ENCODE measurements at regions not wholly inside any gene's neighbourhood (a gene's known extent, or its start where the extent isn't known, plus 50 kb on each side); places are given as distances from the start of the nearest gene placed in this dataset.

DNA sequence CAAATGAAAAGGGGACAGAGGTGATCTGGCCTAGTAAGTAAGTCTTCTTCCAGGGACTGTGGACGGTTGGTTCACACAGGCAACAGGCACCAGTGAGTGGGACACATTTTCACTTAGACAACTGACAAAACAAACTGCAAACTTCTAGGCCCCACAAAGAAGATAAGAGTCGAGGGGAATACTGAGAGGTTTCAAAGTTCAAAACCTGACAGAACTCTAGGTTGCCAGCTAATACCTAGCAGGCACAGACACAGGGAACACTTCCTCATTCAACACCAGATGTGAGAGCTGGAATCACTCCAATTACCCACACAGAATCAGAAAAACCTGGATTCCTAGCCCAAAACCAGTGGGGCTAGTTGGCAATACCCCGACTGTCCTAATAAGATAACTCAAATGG, 621.7 kb downstream of the ZPLD1 start:
- Mint-ChIP-seq H3K36me3 (ENCODE audit: low read depth) (no peaks in the 10 kb centered on the region), H3K27me3 (ENCODE audit: low read depth) (no peaks in the 10 kb centered on the region), H3K9me3 (ENCODE audit: insufficient read depth) (no peaks in the 10 kb centered on the region), H3K4me1 (ENCODE audit: low read depth) (no peaks in the 10 kb centered on the region), H3K27ac (no peak overlapping the region), H3K4me3 (no peak overlapping the region)
- no peak for DNase-seq
- ChIA-PET CTCF (no interaction called here), POLR2A (no interaction called here)
- ATAC-seq, result no peak

DNA sequence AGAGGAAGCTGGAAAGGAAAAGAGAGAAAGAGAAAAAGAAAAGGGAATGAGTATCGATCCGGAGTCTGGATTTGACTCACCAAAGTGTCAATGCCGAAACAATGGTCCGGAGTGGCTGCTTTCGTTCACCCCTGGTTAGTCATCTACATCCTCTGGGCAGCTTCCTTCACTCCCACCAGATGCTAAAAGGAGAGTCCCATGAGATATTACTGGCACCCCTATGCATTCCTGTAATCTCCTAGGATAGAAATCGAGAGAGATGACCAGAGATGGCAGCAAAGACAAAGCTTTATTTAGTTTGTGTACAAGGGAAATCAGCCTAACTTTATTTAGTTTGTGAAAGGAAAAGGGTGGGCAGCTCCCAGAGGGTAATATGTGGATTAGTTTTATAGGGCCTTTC, 622.2 kb downstream of the ZPLD1 start:
- no peak overlapping the region for H3K4me3 Mint-ChIP-seq
- no peak overlapping the region for H3K27ac Mint-ChIP-seq
- H3K9me3 Mint-ChIP-seq (ENCODE audit: insufficient read depth), result no peaks in the 10 kb centered on the region
- no peaks in the 10 kb centered on the region for H3K4me1 Mint-ChIP-seq (ENCODE audit: low read depth)
- POLR2A ChIA-PET, result no interaction called here
- H3K36me3 Mint-ChIP-seq (ENCODE audit: low read depth), result no peaks in the 10 kb centered on the region
- CTCF ChIA-PET, result no interaction called here
- H3K27me3 Mint-ChIP-seq (ENCODE audit: low read depth), result no peaks in the 10 kb centered on the region
- ATAC-seq, result no peak
- no peak for DNase-seq

- no peak for ATAC-seq
- ChIA-PET POLR2A (no interaction called here), CTCF (no interaction called here)
- no peaks in the 10 kb centered on the region for H3K27me3 Mint-ChIP-seq (ENCODE audit: low read depth)
- H3K4me3 Mint-ChIP-seq, result no peak overlapping the region
- H3K4me1 Mint-ChIP-seq (ENCODE audit: low read depth), result no peaks in the 10 kb centered on the region
- no peaks in the 10 kb centered on the region for H3K9me3 Mint-ChIP-seq (ENCODE audit: insufficient read depth)
- no peaks in the 10 kb centered on the region for H3K36me3 Mint-ChIP-seq (ENCODE audit: low read depth)
- no peak overlapping the region for H3K27ac Mint-ChIP-seq
- no peak for DNase-seq
Measured at GRCh38 chr3:103057487-103057886, 622.7 kb downstream of the ZPLD1 start.

GRCh38 chr3:103059432-103059831, 624.6 kb downstream of the ZPLD1 start:
- ChIA-PET POLR2A (no interaction called here), CTCF (no interaction called here)
- no peaks in the 10 kb centered on the region for H3K27me3 Mint-ChIP-seq (ENCODE audit: low read depth)
- DNase-seq (no peak), ATAC-seq (no peak)
- H3K4me1 Mint-ChIP-seq (ENCODE audit: low read depth), result no peaks in the 10 kb centered on the region
- H3K9me3 Mint-ChIP-seq (ENCODE audit: insufficient read depth), result no peaks in the 10 kb centered on the region
- H3K27ac Mint-ChIP-seq, result no peak overlapping the region
- no peaks in the 10 kb centered on the region for H3K36me3 Mint-ChIP-seq (ENCODE audit: low read depth)
- H3K4me3 Mint-ChIP-seq, result no peak overlapping the region

DNA sequence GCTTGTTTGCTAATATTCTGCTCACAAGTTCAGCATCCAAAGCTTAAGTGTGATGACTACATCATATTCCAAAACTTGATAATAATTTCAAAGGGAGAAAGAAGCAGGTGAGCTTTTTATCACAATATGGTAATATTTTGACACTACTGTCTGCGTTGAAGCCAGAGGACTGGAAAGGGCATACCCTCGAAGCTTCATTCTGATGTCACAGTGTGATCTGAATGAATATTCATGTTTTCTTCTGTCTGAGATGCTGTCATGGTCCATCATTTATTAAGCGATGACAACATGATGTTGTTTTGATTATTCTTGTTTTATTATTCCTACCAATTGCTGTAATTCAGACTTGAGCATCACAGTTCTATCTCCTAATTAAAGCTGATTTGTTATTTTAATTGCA, 625.4 kb downstream of the ZPLD1 start:
- CTCF ChIA-PET, result no interaction called here
- Mint-ChIP-seq H3K4me1 (ENCODE audit: low read depth) (no peaks in the 10 kb centered on the region), H3K9me3 (ENCODE audit: insufficient read depth) (no peaks in the 10 kb centered on the region), H3K4me3 (no peak overlapping the region), H3K36me3 (ENCODE audit: low read depth) (no peaks in the 10 kb centered on the region), H3K27ac (no peak overlapping the region), H3K27me3 (ENCODE audit: low read depth) (no peaks in the 10 kb centered on the region)
- POLR2A ChIA-PET, result no interaction called here
- DNase-seq, result no peak
- no peak for ATAC-seq

GRCh38 chr3:103067963-103068362, 633.1 kb downstream of the ZPLD1 start:
- Mint-ChIP-seq H3K4me3 (no peak overlapping the region), H3K27me3 (ENCODE audit: low read depth) (no peaks in the 10 kb centered on the region), H3K9me3 (ENCODE audit: insufficient read depth) (no peaks in the 10 kb centered on the region), H3K27ac (no peak overlapping the region), H3K36me3 (ENCODE audit: low read depth) (no peaks in the 10 kb centered on the region), H3K4me1 (ENCODE audit: low read depth) (no peaks in the 10 kb centered on the region)
- POLR2A ChIA-PET, result no interaction called here
- no peak for DNase-seq
- CTCF ChIA-PET, result no interaction called here
- ATAC-seq, result no peak

GRCh38 chr3:103075282-103075681, 640.5 kb downstream of the ZPLD1 start:
- H3K4me3 Mint-ChIP-seq, result no peak overlapping the region
- CTCF ChIA-PET, result no interaction called here
- POLR2A ChIA-PET, result no interaction called here

GRCh38 chr3:103077910-103078309, 643.1 kb downstream of the ZPLD1 start:
- no peaks in the 10 kb centered on the region for H3K27me3 Mint-ChIP-seq (ENCODE audit: low read depth)
- POLR2A ChIA-PET, result no interaction called here
- H3K4me3 Mint-ChIP-seq, result no peak overlapping the region
- no peak overlapping the region for H3K27ac Mint-ChIP-seq
- no peaks in the 10 kb centered on the region for H3K9me3 Mint-ChIP-seq (ENCODE audit: insufficient read depth)
- no peaks in the 10 kb centered on the region for H3K4me1 Mint-ChIP-seq (ENCODE audit: low read depth)
- H3K36me3 Mint-ChIP-seq (ENCODE audit: low read depth), result no peaks in the 10 kb centered on the region
- DNase-seq, result no peak
- CTCF ChIA-PET, result no interaction called here
- no peak for ATAC-seq

More at GRCh38 chr3:103075282-103075681, 640.5 kb downstream of the ZPLD1 start:
- H3K27ac Mint-ChIP-seq, result no peak overlapping the region
- H3K9me3 Mint-ChIP-seq (ENCODE audit: insufficient read depth), result no peaks in the 10 kb centered on the region
- H3K36me3 Mint-ChIP-seq (ENCODE audit: low read depth), result no peaks in the 10 kb centered on the region
- H3K4me1 Mint-ChIP-seq (ENCODE audit: low read depth), result no peaks in the 10 kb centered on the region
- ATAC-seq (no peak), DNase-seq (no peak)
- H3K27me3 Mint-ChIP-seq (ENCODE audit: low read depth), result no peaks in the 10 kb centered on the region

DNA sequence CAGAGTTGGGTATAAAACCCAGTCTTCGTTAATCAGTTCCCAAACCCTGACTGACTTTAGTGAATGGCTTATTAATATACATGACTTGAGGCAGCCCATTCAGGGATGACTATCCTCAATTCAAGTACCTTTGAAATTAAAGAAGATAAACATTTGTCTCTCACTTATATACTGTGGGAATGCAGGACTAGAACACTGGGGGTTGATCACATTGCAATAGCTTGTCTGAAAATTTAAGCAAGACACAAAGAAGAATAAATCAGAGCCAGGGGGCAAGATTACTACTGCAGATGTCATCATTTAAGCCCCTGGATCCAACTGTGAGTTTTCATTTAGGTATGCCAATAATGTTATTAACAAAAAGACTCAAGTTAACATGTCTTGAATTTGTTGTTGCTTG, 647.7 kb downstream of the ZPLD1 start:
- no peak for DNase-seq
- POLR2A ChIA-PET, result no interaction called here
- Mint-ChIP-seq H3K4me3 (no peak overlapping the region), H3K27me3 (ENCODE audit: low read depth) (no peaks in the 10 kb centered on the region), H3K27ac (no peak overlapping the region), H3K4me1 (ENCODE audit: low read depth) (no peaks in the 10 kb centered on the region), H3K9me3 (ENCODE audit: insufficient read depth) (no peaks in the 10 kb centered on the region), H3K36me3 (ENCODE audit: low read depth) (no peaks in the 10 kb centered on the region)
- CTCF ChIA-PET, result no interaction called here
- no peak for ATAC-seq

DNA sequence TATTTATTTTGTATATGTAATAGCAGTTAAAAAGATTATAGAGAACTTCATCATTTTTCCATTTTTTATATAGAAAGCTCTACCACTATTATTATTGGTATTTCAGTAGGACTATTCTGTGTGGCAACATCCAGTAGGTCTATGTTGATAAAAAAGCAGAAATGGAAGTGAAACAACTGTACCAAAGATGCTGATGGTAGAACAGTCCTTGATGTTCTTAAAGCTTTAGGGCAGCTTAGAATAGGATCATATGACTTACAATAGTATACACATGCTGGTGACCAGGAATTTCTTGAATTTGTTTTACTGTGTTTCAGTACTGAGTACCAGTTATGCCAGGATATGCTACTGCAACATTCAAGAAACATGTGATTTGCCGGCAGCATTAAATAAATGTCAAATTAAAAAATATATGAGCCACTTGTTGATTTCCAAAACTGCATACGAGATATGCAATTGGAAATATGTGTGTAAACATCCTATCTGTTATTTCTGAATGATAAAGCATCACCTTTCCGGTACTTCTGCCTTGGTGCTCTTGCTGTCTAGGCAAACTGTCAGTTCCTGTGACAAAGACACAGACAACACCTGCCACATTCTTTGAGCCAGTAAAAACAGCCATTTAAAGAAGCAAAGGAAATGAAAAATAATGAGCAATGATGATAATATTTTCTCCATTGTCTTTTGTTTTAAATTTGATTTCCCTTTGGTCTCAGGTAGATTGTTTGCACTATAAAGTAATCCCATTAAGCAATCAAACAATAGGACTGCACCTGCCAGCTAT, 649.2 kb downstream of the ZPLD1 start:
- H3K36me3 Mint-ChIP-seq (ENCODE audit: low read depth), result no peaks in the 10 kb centered on the region
- ATAC-seq, result no peak

DNA sequence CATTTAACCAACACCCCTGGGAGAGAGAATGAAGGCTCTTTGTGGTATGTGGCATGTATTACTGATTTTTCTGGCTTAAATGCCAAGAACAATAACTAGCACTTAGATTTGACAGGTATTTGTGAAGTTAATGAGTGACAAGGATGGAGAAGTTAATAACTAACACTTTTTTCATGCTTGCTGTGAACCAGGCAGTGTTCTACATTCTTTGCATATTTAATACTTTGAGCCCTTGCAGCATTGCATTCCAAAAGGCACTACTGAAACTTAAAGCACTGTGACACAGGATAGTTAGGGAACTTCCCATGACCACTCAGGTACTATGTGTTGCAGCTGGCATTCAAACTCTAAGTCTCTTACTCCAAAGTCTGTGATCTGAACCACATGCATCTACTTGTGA, 650.6 kb downstream of the ZPLD1 start:
- no peaks in the 10 kb centered on the region for H3K4me1 Mint-ChIP-seq (ENCODE audit: low read depth)
- ChIA-PET CTCF (no interaction called here), POLR2A (no interaction called here)
- H3K9me3 Mint-ChIP-seq (ENCODE audit: insufficient read depth), result no peaks in the 10 kb centered on the region
- no peak overlapping the region for H3K27ac Mint-ChIP-seq
- ATAC-seq (no peak), DNase-seq (no peak)
- H3K4me3 Mint-ChIP-seq, result no peak overlapping the region
- H3K27me3 Mint-ChIP-seq (ENCODE audit: low read depth), result no peaks in the 10 kb centered on the region
- no peaks in the 10 kb centered on the region for H3K36me3 Mint-ChIP-seq (ENCODE audit: low read depth)

More for the DNA sequence above, 649.2 kb downstream of the ZPLD1 start:
- ChIA-PET CTCF (no interaction called here), POLR2A (no interaction called here)
- Mint-ChIP-seq H3K4me3 (no peak overlapping the region), H3K27ac (no peak overlapping the region), H3K9me3 (ENCODE audit: insufficient read depth) (no peaks in the 10 kb centered on the region), H3K27me3 (ENCODE audit: low read depth) (no peaks in the 10 kb centered on the region), H3K4me1 (ENCODE audit: low read depth) (no peaks in the 10 kb centered on the region)
- DNase-seq, result no peak

GRCh38 chr3:103089758-103090157, 654.9 kb downstream of the ZPLD1 start:
- ChIA-PET POLR2A (no interaction called here), CTCF (no interaction called here)
- Mint-ChIP-seq H3K9me3 (ENCODE audit: insufficient read depth) (no peaks in the 10 kb centered on the region), H3K4me1 (ENCODE audit: low read depth) (no peaks in the 10 kb centered on the region), H3K27me3 (ENCODE audit: low read depth) (no peaks in the 10 kb centered on the region), H3K4me3 (no peak overlapping the region), H3K36me3 (ENCODE audit: low read depth) (no peaks in the 10 kb centered on the region), H3K27ac (no peak overlapping the region)
- ATAC-seq (no peak), DNase-seq (no peak)

- Mint-ChIP-seq H3K4me1 (ENCODE audit: low read depth) (no peaks in the 10 kb centered on the region), H3K27me3 (ENCODE audit: low read depth) (no peaks in the 10 kb centered on the region), H3K36me3 (ENCODE audit: low read depth) (no peaks in the 10 kb centered on the region), H3K9me3 (ENCODE audit: insufficient read depth) (no peaks in the 10 kb centered on the region), H3K27ac (no peak overlapping the region), H3K4me3 (no peak overlapping the region)
- CTCF ChIA-PET, result interaction anchor here (0.6 kb wide), 1 partner anchor 163 kb away, joined by 3 read pairs; no protein-coding TSS in a partner anchor
- DNase-seq (no peak), ATAC-seq (no peak)
- POLR2A ChIA-PET, result no interaction called here
Measured at GRCh38 chr3:103105206-103105605, 670.4 kb downstream of the ZPLD1 start.
